Fibroblast of lung (primary cell): ENCODE measurements at regions not wholly inside any gene's neighbourhood (a gene's known extent, or its start where the extent isn't known, plus 50 kb on each side); places are given as distances from the start of the nearest gene placed in this dataset.

Experiments used
- DNase-seq, 2 donors: peaks; one replicate each; pipeline versions ENCODE4 v3.0.0 to v3.0.0-alpha.2; 2010; ENCODE audit warnings: low read depth in 2 of 2
- H2AFZ ChIP-seq: 2 replicates; pipeline ENCODE4 v1.5.1; 2012; ENCODE audit warnings: low read length, control low read depth, inconsistent platforms
- H3K27ac ChIP-seq: 2 replicates; pipeline ENCODE4 v1.5.1; 2011; ENCODE audit warnings: low read length, control low read depth; ENCODE audit not compliant: insufficient read depth
- H3K27me3 ChIP-seq: 2 replicates; pipeline ENCODE4 v1.5.1; 2011; ENCODE audit warnings: mild to moderate bottlenecking, low read length; ENCODE audit not compliant: control insufficient read depth, insufficient read depth
- H3K36me3 ChIP-seq: 2 replicates; pipeline ENCODE4 v1.5.1; 2011; ENCODE audit warnings: low read length; ENCODE audit not compliant: control insufficient read depth, insufficient read depth
- H3K4me1 ChIP-seq: 2 replicates; pipeline ENCODE4 v1.5.1; 2011; ENCODE audit warnings: low read length; ENCODE audit not compliant: control insufficient read depth, insufficient read depth; ENCODE audit errors: extremely low read depth
- H3K4me2 ChIP-seq: 2 replicates; pipeline ENCODE4 v1.5.1; 2011; ENCODE audit warnings: low read length, control low read depth; ENCODE audit not compliant: insufficient read depth; ENCODE audit errors: extremely low read depth
- H3K4me3 ChIP-seq, 4 experiments: fragments of 200-600 bp in 1 of 4; sonication (generic) in 1 of 4; replicated peaks in 1 of 4; 2 replicates each; pipeline ENCODE4 v1.5.1; 2011 to 2016; ENCODE audit warnings: low read length in 4 of 4, low read depth in 3 of 4, mild to moderate bottlenecking in 3 of 4, control low read depth in 2 of 4, inconsistent platforms in 1 of 4, mixed read lengths in 1 of 4; ENCODE audit not compliant: insufficient read depth in 1 of 4; ENCODE audit errors: control extremely low read depth in 1 of 4
- H3K79me2 ChIP-seq: 2 replicates; pipeline ENCODE4 v1.5.1; 2012; ENCODE audit warnings: mild to moderate bottlenecking, low read length, inconsistent platforms; ENCODE audit not compliant: control insufficient read depth, insufficient read depth
- H3K9ac ChIP-seq: 2 replicates; pipeline ENCODE4 v1.5.1; 2011; ENCODE audit warnings: mild to moderate bottlenecking, low read length, control low read depth; ENCODE audit not compliant: insufficient read depth
- H3K9me3 ChIP-seq: 2 replicates; pipeline ENCODE4 v1.5.1; 2012; ENCODE audit warnings: low read depth, low read length; ENCODE audit not compliant: control insufficient read depth, insufficient read depth
- H4K20me1 ChIP-seq: 2 replicates; pipeline ENCODE4 v1.5.1; 2011; ENCODE audit warnings: low read length; ENCODE audit not compliant: control insufficient read depth, insufficient read depth; ENCODE audit errors: extremely low read depth
- CTCF ChIP-seq, 2 donors: IDR thresholded peaks in 1 of 2; conservative IDR thresholded peaks in 1 of 2; 1 replicate in 1 of 2; 2 replicates in 1 of 2; pipeline ENCODE4 v1.5.1; 2011 to 2012; ENCODE audit warnings: low read length in 2 of 2, control low read depth in 1 of 2, inconsistent platforms in 1 of 2, low read depth in 1 of 2, mild to moderate bottlenecking in 1 of 2
- EZH2 ChIP-seq: IDR thresholded peaks from 2 replicates; pipeline ENCODE4 v1.5.1; 2012; ENCODE audit warnings: low read length, control low read depth, mild to moderate bottlenecking; ENCODE audit errors: missing control alignments

- no peaks in the 10 kb centered on the region for H3K36me3 ChIP-seq
- no peaks in the 10 kb centered on the region for H4K20me1 ChIP-seq
- H2AFZ ChIP-seq = no peak overlapping the region
- H3K9ac ChIP-seq = no peak overlapping the region
- no peaks in the 10 kb centered on the region for H3K27me3 ChIP-seq
- no peaks in the 10 kb centered on the region for H3K4me1 ChIP-seq
- TF ChIP-seq CTCF (conservative IDR thresholded peaks at IDR 0.05 in 1 of 2, IDR thresholded peaks at IDR 0.05 in 1 of 2; ENCODE audit: low read depth in 1 of 2, low read length in 2 of 2) (no peak), EZH2 (no peak)
- DNase-seq = no peak
- H3K9me3 ChIP-seq = no peaks in the 10 kb centered on the region
- H3K4me2 ChIP-seq = no peak overlapping the region
- no peak overlapping the region for H3K27ac ChIP-seq
- no peak overlapping the region for H3K4me3 ChIP-seq
- H3K79me2 ChIP-seq = no peaks in the 10 kb centered on the region
Measured at GRCh38 chr6:79804732-79805131, 142.6 kb downstream of the ELOVL4 start.

- H4K20me1 ChIP-seq = no peaks in the 10 kb centered on the region
- H2AFZ ChIP-seq = no peak overlapping the region
- H3K4me3 ChIP-seq = no peak overlapping the region
- DNase-seq = no peak
- H3K79me2 ChIP-seq = no peaks in the 10 kb centered on the region
- no peak overlapping the region for H3K27ac ChIP-seq
- no peaks in the 10 kb centered on the region for H3K27me3 ChIP-seq
- no peaks in the 10 kb centered on the region for H3K4me1 ChIP-seq
- no peak for TF ChIP-seq CTCF (conservative IDR thresholded peaks at IDR 0.05 in 1 of 2, IDR thresholded peaks at IDR 0.05 in 1 of 2; ENCODE audit: low read depth in 1 of 2, low read length in 2 of 2)
- no peak for TF ChIP-seq EZH2
- H3K4me2 ChIP-seq = no peak overlapping the region
- no peaks in the 10 kb centered on the region for H3K36me3 ChIP-seq
- no peaks in the 10 kb centered on the region for H3K9me3 ChIP-seq
- H3K9ac ChIP-seq = no peak overlapping the region
Measured at GRCh38 chr6:79803917-79804316, 143.4 kb downstream of the ELOVL4 start.

GRCh38 chr6:79802657-79803300, 144.6 kb downstream of the ELOVL4 start:
- Histone ChIP-seq H3K36me3 (no peaks in the 10 kb centered on the region), H3K27ac (no peak overlapping the region), H3K4me1 (no peaks in the 10 kb centered on the region), H3K9me3 (no peaks in the 10 kb centered on the region), H3K4me3 (no peak overlapping the region), H3K27me3 (no peaks in the 10 kb centered on the region), H2AFZ (no peak overlapping the region), H3K9ac (no peak overlapping the region), H4K20me1 (no peaks in the 10 kb centered on the region), H3K4me2 (no peak overlapping the region), H3K79me2 (no peaks in the 10 kb centered on the region)
- TF ChIP-seq CTCF (conservative IDR thresholded peaks at IDR 0.05 in 1 of 2, IDR thresholded peaks at IDR 0.05 in 1 of 2; ENCODE audit: low read depth in 1 of 2, low read length in 2 of 2) (no peak), EZH2 (no peak)
- no peak for DNase-seq
